HG03196 (cell line): ENCODE measurements at regions not wholly inside any gene's neighbourhood (a gene's known extent, or its start where the extent isn't known, plus 50 kb on each side); places are given as distances from the start of the nearest gene placed in this dataset.
A peak's percentile ranks its signal among the peaks of the same experiment; 100 is the strongest.
"Not testable (repeated sequence)": the region's sequence is repeated elsewhere in the genome, so short reads cannot be mapped to it uniquely, and the experiment has no call there.

Source experiments
- ATAC-seq: cut with Tn5 transposase; IDR thresholded peaks from one replicate; pipeline ENCODE4 v1.9.1; 2021; ENCODE audit not compliant: unreplicated experiment

DNA sequence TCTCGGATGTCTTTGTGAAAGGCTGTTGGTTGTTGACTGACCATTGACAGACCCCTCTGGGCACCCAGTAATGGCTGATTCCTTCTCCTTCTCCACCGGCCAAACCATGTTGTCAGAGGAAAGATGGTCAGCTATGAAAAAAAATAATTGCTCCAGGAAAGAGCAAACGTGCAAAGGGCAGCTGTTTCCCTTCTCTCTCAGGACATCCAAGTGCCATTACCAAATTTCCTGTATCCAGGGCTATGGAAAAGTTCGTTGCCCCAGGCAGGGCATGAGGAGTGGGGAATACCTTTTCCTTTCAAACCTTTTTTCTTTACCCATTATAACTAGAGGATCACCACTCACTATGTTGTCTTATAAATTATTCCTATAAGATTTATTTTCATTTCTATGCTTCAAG lies 321.5 kb upstream of the HNRNPA3 start:
- ATAC-seq, result no peak

DNA sequence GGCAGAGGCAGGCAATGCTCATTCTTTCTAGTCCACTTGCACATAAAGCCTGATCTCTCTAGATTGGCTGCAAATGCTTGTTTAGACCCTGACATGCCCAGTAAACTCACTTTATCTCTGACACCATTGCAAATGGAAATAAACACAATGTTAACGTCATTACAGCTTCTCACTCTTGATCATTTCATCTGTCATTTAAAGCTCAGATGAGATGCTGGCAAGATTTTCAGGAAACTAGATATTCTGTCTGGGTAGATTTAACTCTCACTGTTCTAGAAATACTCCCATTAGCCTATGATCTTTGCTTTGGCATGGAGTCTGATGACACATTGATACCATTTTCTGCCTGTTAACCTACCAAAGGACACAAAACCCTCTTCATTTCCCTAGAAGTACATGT lies 320.7 kb upstream of the HNRNPA3 start:
- ATAC-seq, result no peak

DNA sequence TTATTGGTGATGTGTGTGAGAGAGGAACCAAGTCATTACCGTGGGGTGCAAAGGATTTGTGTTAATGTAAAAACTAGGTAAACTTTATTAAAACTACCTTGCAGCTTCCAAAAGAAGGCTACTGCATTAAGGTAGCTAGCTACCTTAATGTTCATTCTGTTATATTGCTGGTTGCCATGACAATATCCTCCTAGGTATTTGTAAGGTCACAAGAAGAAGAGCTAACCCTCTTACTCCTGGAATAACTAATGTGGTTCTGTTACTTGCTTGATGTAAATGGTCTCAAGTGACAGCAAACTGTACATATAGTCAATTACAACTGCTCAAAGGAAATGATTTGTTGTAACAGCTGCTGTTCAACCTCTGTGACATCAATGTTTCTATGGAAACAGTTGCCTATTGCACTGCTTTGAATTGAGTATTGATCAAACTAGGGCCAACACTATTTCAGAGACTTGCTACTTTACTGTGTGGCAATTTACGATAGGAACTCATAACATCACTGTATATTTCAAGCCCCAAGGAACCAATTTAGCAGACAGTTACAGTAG lies 319.8 kb upstream of the HNRNPA3 start:
- no peak for ATAC-seq

DNA sequence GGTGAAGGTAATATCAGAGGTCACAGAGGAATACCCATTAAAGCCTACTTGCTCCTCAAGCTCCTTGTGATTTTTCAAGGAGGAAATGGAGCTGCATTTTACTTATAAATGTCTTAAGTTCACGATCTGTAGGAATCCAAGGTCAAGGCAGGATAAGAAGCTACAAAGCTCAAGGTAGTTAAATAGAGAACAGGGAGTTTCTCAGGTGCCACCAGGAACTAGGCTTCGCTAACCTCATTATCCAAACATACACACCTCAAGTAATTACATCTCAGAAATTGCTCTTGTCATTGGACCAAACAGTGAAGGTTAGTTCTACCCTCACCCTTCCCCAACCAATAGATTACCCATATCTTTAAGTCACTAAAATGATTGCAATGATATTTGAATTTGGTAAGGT lies 317.4 kb upstream of the HNRNPA3 start:
- no peak for ATAC-seq

DNA sequence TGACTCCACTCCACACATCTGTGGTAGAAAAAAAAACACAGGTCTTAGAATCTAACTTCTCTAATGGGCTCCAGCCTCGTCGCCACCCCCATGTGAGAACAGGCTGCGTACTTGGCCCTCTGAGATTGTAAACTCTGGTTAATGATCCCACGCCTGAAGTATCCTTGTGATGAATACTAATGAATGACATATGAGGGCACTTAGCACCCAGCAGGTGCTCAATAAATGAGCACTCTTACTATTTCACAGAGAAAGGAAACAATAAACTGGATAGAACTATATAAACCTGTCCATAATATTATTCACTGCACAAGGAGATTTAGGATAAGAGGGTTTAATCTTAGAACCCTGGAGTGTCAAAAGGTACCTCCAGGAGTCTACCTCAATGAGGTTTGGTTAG lies 310.1 kb upstream of the HNRNPA3 start:
- ATAC-seq, result no peak

DNA sequence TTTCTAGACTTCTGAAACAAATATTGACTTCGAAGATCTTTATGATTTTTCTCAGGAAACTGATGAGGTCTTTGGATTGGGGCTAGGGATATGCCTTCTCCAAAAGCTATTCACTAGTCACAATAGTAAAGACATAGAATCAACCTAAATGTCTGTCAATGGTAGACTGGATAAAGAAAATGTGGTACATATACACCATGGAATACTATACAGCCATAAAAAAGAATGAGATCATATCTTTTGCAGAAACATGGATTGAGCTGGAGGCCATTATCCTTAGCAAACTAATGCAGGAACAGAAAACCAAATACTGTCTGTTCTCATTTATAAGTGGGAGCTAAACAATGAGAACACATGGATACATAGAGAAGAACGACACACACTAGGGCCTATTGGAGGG lies 308.5 kb upstream of the HNRNPA3 start:
- not testable (repeated sequence) for ATAC-seq

- no peak for ATAC-seq
These were observed 305.3 kb upstream of the HNRNPA3 start for GRCh38 chr2:176907341-176907740.

DNA sequence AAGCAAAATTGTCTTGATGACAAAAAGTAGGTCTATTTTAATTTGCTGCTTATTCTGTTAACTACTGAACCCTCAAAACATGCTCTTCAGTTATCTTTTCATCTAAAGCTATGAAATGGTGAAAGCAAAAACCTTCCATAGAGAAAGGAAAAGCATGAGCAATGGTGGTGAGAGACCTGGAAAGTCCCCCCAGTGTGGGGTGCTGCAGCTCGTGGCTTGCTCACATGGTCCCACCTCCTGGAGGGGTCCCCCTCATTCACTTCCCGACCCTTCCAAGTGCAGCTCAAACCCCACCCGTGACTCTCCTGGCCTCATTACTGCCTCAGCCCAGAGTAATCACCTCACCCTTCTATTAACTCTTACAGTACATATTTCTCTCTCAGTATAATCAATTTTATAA lies 301.8 kb upstream of the HNRNPA3 start:
- ATAC-seq, result no peak

DNA sequence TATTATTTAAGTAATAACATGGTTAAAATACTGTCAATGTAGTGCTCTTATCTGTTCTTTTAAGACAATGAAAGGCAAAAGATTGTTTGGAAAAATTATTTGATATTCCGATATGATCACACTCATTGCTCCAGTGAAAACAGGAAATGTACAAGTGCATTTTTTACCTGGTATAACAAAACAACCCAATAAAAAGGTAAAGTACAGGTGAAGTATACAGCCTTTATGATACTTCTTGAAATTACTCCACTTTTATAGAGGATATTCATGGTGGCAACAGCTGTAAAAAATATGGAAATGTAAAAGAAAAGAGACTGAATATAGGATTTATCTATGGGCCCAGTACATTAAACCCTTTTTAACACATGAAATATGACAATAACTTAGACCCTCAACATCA lies 298.6 kb upstream of the HNRNPA3 start:
- no peak for ATAC-seq

DNA sequence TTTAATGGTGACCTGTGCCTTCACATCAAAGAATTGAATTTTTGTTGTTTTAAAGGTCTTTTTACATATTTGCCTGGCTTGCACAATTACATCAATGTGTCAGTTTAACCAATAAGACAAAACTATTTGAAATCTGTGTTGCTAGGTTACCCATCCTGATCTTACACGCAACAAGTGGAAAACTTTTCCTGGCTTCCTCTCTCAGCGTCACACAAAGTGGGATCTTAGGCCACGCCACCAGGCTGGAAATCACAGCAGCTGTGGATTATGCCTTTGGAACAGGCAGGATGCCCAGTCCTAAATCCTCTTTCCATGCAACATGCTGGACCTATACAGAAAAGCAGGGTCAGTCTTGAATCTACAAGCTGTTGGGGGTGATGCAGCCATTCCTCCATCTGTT lies 298.2 kb upstream of the HNRNPA3 start:
- ATAC-seq, result no peak

- ATAC-seq, result not testable (repeated sequence)
These were observed 290.0 kb upstream of the HNRNPA3 start for GRCh38 chr2:176922545-176922944.

DNA sequence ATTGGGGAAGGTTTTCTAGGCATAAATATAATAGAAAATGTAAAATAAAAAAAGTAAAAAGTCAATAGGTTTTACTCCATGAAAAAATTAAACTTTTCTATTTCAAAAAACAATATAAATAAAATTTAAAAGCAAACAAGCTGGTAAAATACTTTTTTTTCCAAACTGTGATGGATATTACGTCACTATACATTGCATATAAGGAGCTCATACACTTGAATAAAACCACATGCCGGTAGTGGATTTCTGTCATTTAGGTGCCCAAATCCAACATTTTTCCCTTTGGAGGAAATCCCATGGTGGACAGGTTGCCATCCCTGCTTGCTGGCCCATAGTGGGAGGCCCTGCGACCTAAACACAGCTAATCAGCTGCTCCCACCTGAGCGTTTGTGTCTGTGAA lies 289.4 kb upstream of the HNRNPA3 start:
- ATAC-seq, result no peak

DNA sequence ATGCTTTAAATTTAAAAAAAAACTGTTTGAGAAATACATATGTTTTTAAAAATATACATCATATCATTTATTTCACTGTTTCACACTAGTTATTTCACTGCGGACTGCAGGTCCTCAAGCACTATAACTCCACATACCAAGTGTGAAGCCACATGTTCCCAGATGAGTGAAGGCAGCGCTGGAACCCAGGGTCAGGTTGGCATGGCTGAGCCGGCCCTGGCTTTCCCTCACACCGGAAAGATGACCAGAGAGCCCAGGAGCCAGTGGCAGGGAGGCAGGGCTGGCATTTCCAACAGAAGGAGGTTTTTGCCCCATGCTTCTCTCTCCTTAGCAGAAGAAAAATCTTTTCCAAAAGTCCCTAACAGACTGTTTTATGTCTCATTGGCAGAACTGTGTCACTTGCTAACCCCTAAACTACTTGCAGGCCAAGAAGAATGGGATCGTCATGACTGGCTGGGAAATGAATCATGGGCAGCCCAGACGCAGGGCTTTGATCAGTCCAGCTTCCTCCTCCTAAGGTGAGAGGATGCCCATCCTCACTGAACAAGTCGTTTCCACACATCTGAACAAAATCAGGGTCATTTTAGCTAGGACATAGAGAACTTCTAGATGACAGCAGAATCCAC lies 287.6 kb upstream of the HNRNPA3 start:
- no peak for ATAC-seq

GRCh38 chr2:176926453-176926852 lies 286.1 kb upstream of the HNRNPA3 start:
- ATAC-seq, result no peak

GRCh38 chr2:176929387-176929786 lies 283.2 kb upstream of the HNRNPA3 start:
- ATAC-seq, result not testable (repeated sequence)

- ATAC-seq, result peak; percentile 97
These were observed 280.7 kb upstream of the HNRNPA3 start for GRCh38 chr2:176931588-176932563.

- no peak for ATAC-seq
These were observed 278.5 kb upstream of the HNRNPA3 start for GRCh38 chr2:176934131-176934530.

DNA sequence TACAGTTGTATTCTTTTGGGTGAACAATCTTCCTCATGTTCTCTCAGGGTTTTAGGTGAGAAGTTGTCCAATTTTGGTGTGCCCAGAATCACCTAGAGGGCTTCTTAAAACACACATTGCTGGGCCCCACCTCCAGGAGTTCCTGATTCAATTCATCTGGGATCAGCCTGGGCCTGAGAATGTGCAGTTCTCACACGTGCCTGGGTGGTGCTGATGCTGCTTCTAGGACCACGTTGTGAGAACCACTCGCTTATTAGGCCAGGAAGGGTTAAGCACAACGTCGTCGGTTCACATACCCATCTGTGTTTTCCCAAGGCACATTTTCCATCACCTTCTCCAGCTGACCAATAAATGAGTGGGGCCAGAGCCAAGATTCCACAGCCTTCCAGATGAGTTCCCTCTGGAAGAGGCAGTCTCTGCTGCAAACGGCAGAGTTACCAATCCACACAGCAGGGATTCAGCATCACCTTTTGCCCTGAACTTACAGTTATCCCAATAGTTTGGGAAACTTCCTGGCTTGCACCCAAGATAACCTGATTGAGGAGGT lies 277.7 kb upstream of the HNRNPA3 start:
- no peak for ATAC-seq

GRCh38 chr2:176935543-176936102 lies 277.0 kb upstream of the HNRNPA3 start:
- ATAC-seq, result no peak

GRCh38 chr2:176936410-176936809 lies 276.2 kb upstream of the HNRNPA3 start:
- no peak for ATAC-seq

DNA sequence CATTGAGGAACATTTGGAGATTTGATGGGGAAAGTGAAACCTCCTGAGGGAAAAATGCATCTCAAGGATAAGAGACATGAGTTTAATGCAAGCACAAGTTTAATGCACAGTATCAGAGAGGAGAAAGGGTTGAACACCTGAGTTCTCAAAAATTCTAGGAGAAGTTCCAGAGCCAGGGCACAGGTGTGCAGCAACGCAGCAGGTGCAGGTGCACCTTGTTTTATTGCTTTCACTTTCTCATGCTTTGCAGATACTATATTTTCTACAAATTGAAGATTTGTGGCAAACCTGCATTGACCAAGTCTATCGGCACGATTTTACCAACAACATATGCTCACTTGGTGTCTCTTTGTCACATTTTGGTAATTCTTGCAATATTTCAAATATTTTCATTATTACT lies 267.6 kb upstream of the HNRNPA3 start:
- ATAC-seq, result no peak
